ENCODE measurements at regions not wholly inside any gene's neighbourhood (a gene's known extent, or its start where the extent isn't known, plus 50 kb on each side); places are given as distances from the start of the nearest gene placed in this dataset.

GRCh38 chr21:28464988-28465387, 527.7 kb downstream of the LTN1 start:
- CTCF ChIA-PET: no interaction called here
- DNase-seq (ENCODE audit: extremely low spot score): no peak
- POLR2A ChIA-PET: no interaction called here
- no peak for TF ChIP-seq CTCF (IDR thresholded peaks at IDR 0.05; ENCODE audit: control extremely low read depth, extremely low read depth, low read depth, missing control alignments)

GRCh38 chr21:28464095-28464494, 528.6 kb downstream of the LTN1 start:
- POLR2A ChIA-PET: no interaction called here
- TF ChIP-seq CTCF (IDR thresholded peaks at IDR 0.05; ENCODE audit: control extremely low read depth, extremely low read depth, low read depth, missing control alignments): no peak
- no peak for DNase-seq (ENCODE audit: extremely low spot score)
- CTCF ChIA-PET: no interaction called here

DNA sequence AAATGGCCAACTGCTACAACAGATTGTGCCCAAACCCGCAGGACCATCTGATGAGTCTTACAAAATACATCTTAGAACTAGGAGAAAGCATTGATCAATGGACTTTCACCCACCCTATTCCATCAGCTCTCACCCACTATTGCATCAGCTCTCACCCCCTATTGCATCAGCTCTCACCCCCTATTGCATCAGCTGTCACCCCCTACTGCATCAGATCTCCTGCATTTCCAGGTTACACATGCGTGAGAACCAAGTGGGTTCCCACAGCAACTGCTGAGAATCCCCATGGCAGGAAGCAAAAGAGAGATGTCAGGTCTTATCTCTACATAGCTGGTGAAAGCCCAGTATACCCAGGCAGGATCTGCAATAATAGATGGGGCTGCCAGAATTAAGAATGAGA, 533.5 kb downstream of the LTN1 start:
- ChIA-PET CTCF (interaction anchor here (1.7 kb wide), 2 partner anchors 8 to 10 kb away, joined by 3 to 5 read pairs; no protein-coding TSS in a partner anchor), POLR2A (no interaction called here)
- TF ChIP-seq CTCF (IDR thresholded peaks at IDR 0.05; ENCODE audit: control extremely low read depth, extremely low read depth, low read depth, missing control alignments): no peak
- no peak for DNase-seq (ENCODE audit: extremely low spot score)

GRCh38 chr21:28458446-28458845, 534.2 kb downstream of the LTN1 start:
- ChIA-PET POLR2A (no interaction called here), CTCF (interaction anchor here (1.7 kb wide), 2 partner anchors 9 kb away, joined by 3 to 5 read pairs; no protein-coding TSS in a partner anchor)
- no peak for DNase-seq (ENCODE audit: extremely low spot score)
- TF ChIP-seq CTCF (IDR thresholded peaks at IDR 0.05; ENCODE audit: control extremely low read depth, extremely low read depth, low read depth, missing control alignments): no peak

DNA sequence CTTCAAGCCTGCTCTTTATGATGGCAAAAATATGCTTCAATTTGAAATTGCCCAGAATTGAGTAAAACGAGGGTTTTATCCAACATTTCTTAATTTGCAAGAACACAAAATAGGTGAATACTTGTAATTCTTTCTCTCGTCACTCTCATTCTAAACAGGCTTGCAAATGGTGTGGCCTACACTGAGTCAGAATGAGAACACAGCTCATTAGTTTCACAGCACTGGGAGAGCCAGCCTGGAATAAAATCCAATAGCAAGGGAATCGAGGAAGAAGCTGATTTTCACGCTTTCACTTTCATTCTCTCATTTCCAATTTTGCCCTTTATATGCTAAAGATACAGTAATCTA, 537.5 kb downstream of the LTN1 start:
- ChIA-PET CTCF (interaction anchor here (1.0 kb wide), 1 partner anchor 61 kb away, joined by 3 read pairs; no protein-coding TSS in a partner anchor), POLR2A (no interaction called here)
- DNase-seq (ENCODE audit: extremely low spot score): no peak
- TF ChIP-seq CTCF (IDR thresholded peaks at IDR 0.05; ENCODE audit: control extremely low read depth, extremely low read depth, low read depth, missing control alignments): no peak

DNA sequence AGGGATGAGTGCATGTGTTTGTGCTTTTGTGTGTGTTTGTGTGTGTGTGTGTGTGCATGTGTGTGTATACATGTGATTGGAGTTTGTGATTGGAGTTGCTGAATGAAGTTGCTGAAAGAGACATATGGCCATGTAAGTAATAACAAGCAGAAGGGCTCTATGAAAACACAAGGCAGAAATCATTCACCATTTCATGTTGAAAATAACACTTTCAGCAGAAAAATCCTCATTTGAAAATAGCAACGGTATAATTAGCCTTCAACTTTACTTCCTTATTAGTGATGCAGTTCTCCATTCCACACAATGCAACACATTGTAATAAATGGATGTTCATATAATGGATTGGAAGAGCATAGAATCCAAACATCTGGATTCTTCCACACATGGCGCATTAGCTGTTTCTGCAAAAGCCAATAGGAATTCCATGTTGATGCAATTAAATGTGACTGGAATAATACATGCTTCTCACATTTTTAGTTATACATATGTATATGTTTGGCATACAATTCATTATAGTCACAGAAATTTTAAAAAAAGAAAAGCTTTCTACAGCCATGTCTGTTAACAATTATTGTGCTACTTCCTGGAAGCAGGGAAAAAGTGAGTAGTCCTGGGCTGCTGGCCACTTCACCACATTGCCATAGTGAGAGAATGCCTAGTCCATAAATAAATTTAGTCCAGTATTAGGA, 538.0 kb downstream of the LTN1 start:
- no peak for TF ChIP-seq CTCF (IDR thresholded peaks at IDR 0.05; ENCODE audit: control extremely low read depth, extremely low read depth, low read depth, missing control alignments)
- ChIA-PET CTCF (interaction anchor here (1.0 kb wide), 1 partner anchor 61 kb away, joined by 3 read pairs; no protein-coding TSS in a partner anchor), POLR2A (no interaction called here)
- DNase-seq (ENCODE audit: extremely low spot score): no peak
